ENCODE measurements at regions not wholly inside any gene's neighbourhood (a gene's known extent, or its start where the extent isn't known, plus 50 kb on each side); places are given as distances from the start of the nearest gene placed in this dataset.

GRCh38 chr20:4633780-4634179 lies 52.5 kb upstream of the PRNP start:
- TF ChIP-seq, protein P1, sequence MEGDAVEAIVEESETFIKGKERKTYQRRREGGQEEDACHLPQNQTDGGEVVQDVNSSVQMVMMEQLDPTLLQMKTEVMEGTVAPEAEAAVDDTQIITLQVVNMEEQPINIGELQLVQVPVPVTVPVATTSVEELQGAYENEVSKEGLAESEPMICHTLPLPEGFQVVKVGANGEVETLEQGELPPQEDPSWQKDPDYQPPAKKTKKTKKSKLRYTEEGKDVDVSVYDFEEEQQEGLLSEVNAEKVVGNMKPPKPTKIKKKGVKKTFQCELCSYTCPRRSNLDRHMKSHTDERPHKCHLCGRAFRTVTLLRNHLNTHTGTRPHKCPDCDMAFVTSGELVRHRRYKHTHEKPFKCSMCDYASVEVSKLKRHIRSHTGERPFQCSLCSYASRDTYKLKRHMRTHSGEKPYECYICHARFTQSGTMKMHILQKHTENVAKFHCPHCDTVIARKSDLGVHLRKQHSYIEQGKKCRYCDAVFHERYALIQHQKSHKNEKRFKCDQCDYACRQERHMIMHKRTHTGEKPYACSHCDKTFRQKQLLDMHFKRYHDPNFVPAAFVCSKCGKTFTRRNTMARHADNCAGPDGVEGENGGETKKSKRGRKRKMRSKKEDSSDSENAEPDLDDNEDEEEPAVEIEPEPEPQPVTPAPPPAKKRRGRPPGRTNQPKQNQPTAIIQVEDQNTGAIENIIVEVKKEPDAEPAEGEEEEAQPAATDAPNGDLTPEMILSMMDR (IDR thresholded peaks at IDR 0.05; ENCODE audit: insufficient read depth, low read length, poor library complexity, severe bottlenecking), result no peak
- no peak for TF ChIP-seq EZH2phosphoT487 (conservative IDR thresholded peaks at IDR 0.05; ENCODE audit: low read length)

All from SU-DHL-6 (cell line).